Tibial nerve (tissue), 4 donors: ENCODE measurements at regions not wholly inside any gene's neighbourhood (a gene's known extent, or its start where the extent isn't known, plus 50 kb on each side); places are given as distances from the start of the nearest gene placed in this dataset.

Experiments used
- CTCF ChIP-seq, 5 experiments: fragments of 200-600 bp in 3 of 5; fragments of 450-650 bp in 2 of 5; sonication (generic) in 3 of 5; IDR thresholded peaks; one replicate each; pipeline ENCODE4 v1.5.1; 2016 to 2019; ENCODE audit warnings: antibody characterized with exemption in 5 of 5, mild to moderate bottlenecking in 3 of 5, moderate library complexity in 2 of 5
- EP300 ChIP-seq, 2 donors: sonication (generic); formaldehyde crosslinking; IDR thresholded peaks; one replicate each; pipeline ENCODE4 v1.6.1; 2017; ENCODE audit warnings: antibody characterized with exemption in 2 of 2, mild to moderate bottlenecking in 1 of 2
- POLR2A ChIP-seq, 2 donors: fragments of 450-650 bp; IDR thresholded peaks; one replicate each; pipeline ENCODE4 v1.6.1; 2017; ENCODE audit warnings: antibody characterized with exemption in 2 of 2, mild to moderate bottlenecking in 2 of 2, moderate library complexity in 2 of 2

GRCh38 chr5:3780907-3781306 lies 185.3 kb downstream of the IRX1 start:
- no peak for TF ChIP-seq CTCF (IDR thresholded peaks at IDR 0.05)
- TF ChIP-seq POLR2A (IDR thresholded peaks at IDR 0.05), result no peak
- no peak for TF ChIP-seq EP300 (IDR thresholded peaks at IDR 0.05)
